ENCODE measurements at regions not wholly inside any gene's neighbourhood (a gene's known extent, or its start where the extent isn't known, plus 50 kb on each side); places are given as distances from the start of the nearest gene placed in this dataset.

- DNase-seq, result no peak
- Histone ChIP-seq H3K27me3 (no peaks in the 10 kb centered on the region), H3K4me3 (no peak overlapping the region), H3K4me1 (no peaks in the 10 kb centered on the region), H3K9me3 (no peaks in the 10 kb centered on the region), H3K27ac (no peak overlapping the region), H3K36me3 (no peaks in the 10 kb centered on the region)
- WGBS, 2 donors, result 71 to 86% methylated on average over 4 of the region's 4 CpGs
- no peak for ATAC-seq (ENCODE audit: low FRiP score in 2 of 2)
- TF ChIP-seq POLR2AphosphoS5 (IDR thresholded peaks at IDR 0.05), result no peak
- no peak for TF ChIP-seq EP300 (IDR thresholded peaks at IDR 0.05)
- TF ChIP-seq POLR2A (IDR thresholded peaks at IDR 0.05), result no peak
- no peak for TF ChIP-seq CTCF (IDR thresholded peaks at IDR 0.05)
Measured at GRCh38 chr3:70516076-70516475, 203.6 kb upstream of the MDFIC2 start.

- TF ChIP-seq POLR2A (IDR thresholded peaks at IDR 0.05), result no peak
- TF ChIP-seq CTCF (IDR thresholded peaks at IDR 0.05), result no peak
- no peak for TF ChIP-seq EP300 (IDR thresholded peaks at IDR 0.05)
- no peak for TF ChIP-seq POLR2AphosphoS5 (IDR thresholded peaks at IDR 0.05)
- Histone ChIP-seq H3K27me3 (no peaks in the 10 kb centered on the region), H3K9me3 (no peaks in the 10 kb centered on the region), H3K4me3 (no peak overlapping the region), H3K36me3 (no peaks in the 10 kb centered on the region), H3K4me1 (no peaks in the 10 kb centered on the region), H3K27ac (no peak overlapping the region)
- ATAC-seq (ENCODE audit: low FRiP score in 2 of 2), result no peak
- DNase-seq, result no peak
- 69 to 78% methylated on average over 4 of the region's 4 CpGs for WGBS, 2 donors
Measured at GRCh38 chr3:70507486-70507885, 195.0 kb upstream of the MDFIC2 start.

DNA sequence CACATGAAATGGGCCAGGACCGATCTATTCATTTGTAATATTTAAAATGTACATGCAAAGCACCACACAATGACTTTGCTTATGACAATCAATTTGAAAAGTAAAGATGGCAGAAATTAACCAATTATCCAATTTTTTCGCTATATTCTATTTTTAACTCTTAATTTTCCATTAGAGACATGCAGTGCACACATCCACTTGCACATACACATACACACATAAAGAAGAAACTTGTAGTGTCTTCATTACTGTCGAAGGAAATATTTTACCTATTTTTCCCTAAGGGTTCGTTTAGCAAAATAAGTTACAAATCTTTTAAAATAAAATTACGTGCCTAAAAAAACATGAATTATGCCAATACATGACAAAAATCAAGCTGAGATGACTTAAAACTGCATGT is 194.3 kb upstream of the MDFIC2 start:
- ATAC-seq (ENCODE audit: low FRiP score in 2 of 2), result no peak
- TF ChIP-seq CTCF (IDR thresholded peaks at IDR 0.05), result no peak
- no peak for TF ChIP-seq POLR2A (IDR thresholded peaks at IDR 0.05)
- TF ChIP-seq POLR2AphosphoS5 (IDR thresholded peaks at IDR 0.05), result no peak
- TF ChIP-seq EP300 (IDR thresholded peaks at IDR 0.05), result no peak
- 83 to 89% methylated on average over 5 of the region's 5 CpGs for WGBS, 2 donors

GRCh38 chr3:70501561-70501960 is 189.1 kb upstream of the MDFIC2 start:
- no peaks in the 10 kb centered on the region for H3K27me3 ChIP-seq
- H3K36me3 ChIP-seq, result no peaks in the 10 kb centered on the region
- H3K27ac ChIP-seq, result no peak overlapping the region
- no peaks in the 10 kb centered on the region for H3K4me1 ChIP-seq
- H3K4me3 ChIP-seq, result no peak overlapping the region
- ATAC-seq (ENCODE audit: low FRiP score in 2 of 2), result no peak
- no peak for DNase-seq
- no peak for TF ChIP-seq EP300 (IDR thresholded peaks at IDR 0.05)
- no peak for TF ChIP-seq POLR2AphosphoS5 (IDR thresholded peaks at IDR 0.05)
- no peak for TF ChIP-seq POLR2A (IDR thresholded peaks at IDR 0.05)
- TF ChIP-seq CTCF (IDR thresholded peaks at IDR 0.05), result no peak
- WGBS, 2 donors, result 49 to 57% methylated on average over 3 of the region's 3 CpGs
- no peaks in the 10 kb centered on the region for H3K9me3 ChIP-seq

More for the DNA sequence above, 194.3 kb upstream of the MDFIC2 start:
- no peak for DNase-seq
- Histone ChIP-seq H3K27me3 (no peaks in the 10 kb centered on the region), H3K4me1 (no peaks in the 10 kb centered on the region), H3K9me3 (no peaks in the 10 kb centered on the region), H3K27ac (no peak overlapping the region), H3K36me3 (no peaks in the 10 kb centered on the region), H3K4me3 (no peak overlapping the region)

DNA sequence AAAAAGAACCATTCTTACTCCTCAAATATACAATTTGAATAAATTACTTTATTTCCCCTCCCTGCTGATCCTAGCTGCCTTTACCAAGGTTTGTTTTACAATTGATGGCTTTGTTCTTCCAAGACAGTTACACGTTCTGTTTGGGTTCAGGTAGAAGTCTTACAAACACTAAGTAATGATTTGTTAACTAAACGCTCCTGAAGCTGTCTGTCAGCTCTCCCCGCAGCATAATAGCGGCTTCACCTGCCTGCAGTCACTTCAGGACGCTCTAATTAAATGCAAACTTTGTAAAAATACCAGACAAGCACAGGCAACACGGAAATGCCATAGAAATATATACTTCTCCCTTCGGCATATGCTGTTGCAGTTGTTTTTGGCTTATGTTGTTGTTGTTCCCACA is 176.4 kb upstream of the MDFIC2 start:
- no peaks in the 10 kb centered on the region for H3K9me3 ChIP-seq
- no peak for DNase-seq
- no peak for ATAC-seq (ENCODE audit: low FRiP score in 2 of 2)
- no peaks in the 10 kb centered on the region for H3K4me1 ChIP-seq
- 44 to 56% methylated on average over 7 of the region's 7 CpGs for WGBS, 2 donors
- TF ChIP-seq POLR2AphosphoS5 (IDR thresholded peaks at IDR 0.05), result no peak
- TF ChIP-seq POLR2A (IDR thresholded peaks at IDR 0.05), result no peak
- no peak for TF ChIP-seq CTCF (IDR thresholded peaks at IDR 0.05)
- TF ChIP-seq EP300 (IDR thresholded peaks at IDR 0.05), result no peak
- H3K27ac ChIP-seq, result no peak overlapping the region
- H3K27me3 ChIP-seq, result no peaks in the 10 kb centered on the region
- H3K36me3 ChIP-seq, result no peaks in the 10 kb centered on the region
- no peak overlapping the region for H3K4me3 ChIP-seq
